HCT116 (cell line): ENCODE measurements at regions not wholly inside any gene's neighbourhood (a gene's known extent, or its start where the extent isn't known, plus 50 kb on each side); places are given as distances from the start of the nearest gene placed in this dataset.

Source experiments
- ATAC-seq: fragments of 200-7000 bp; cut with Tn5 transposase; 2 replicates; pipeline ENCODE4 v1.9.1; 2020; ENCODE audit warnings: mild to moderate bottlenecking, moderate library complexity
- BruUV-seq: library from RNA; stranded (reverse); fragments of 400-500 nt; replicated peaks from 2 replicates; lab custom pipeline; 2021; lab: Mats Ljungman, UMichigan
- CTCF ChIA-PET: fragments of 300-600 bp; sonication (Branson Sonifier 250); formaldehyde crosslinking; loops from one replicate; lab custom pipeline; 2021; ENCODE audit warnings: antibody characterized with exemption; lab: Charles Lee
- POLR2A ChIA-PET: fragments of 300-600, 350-600 bp; sonication (Branson Sonifier 250); formaldehyde crosslinking; loops from one replicate; lab custom pipeline; 2021; ENCODE audit warnings: antibody characterized with exemption; lab: Charles Lee
- RAD21 ChIA-PET, 2 experiments: fragments of 300-600 bp; sonication (Branson Sonifier 250); formaldehyde crosslinking; loops; one replicate each; lab custom pipeline; 2023; ENCODE audit warnings: low total read pairs in 2 of 2; ENCODE audit not compliant: uncharacterized antibody in 2 of 2, unreplicated experiment in 2 of 2, low non-redundant PET in 1 of 2; lab: Charles Lee
- DNase-seq: peaks from one replicate; pipeline ENCODE4 v3.0.0-alpha.2; 2010; ENCODE audit warnings: low read depth, low spot score
- H2AFZ ChIP-seq: fragments of 200-600 bp; shearing (Covaris generic), sonication (generic); 2 replicates; pipeline ENCODE4 v1.6.1; 2017; ENCODE audit warnings: low read depth, mixed run types, mixed read lengths, antibody characterized with exemption, low read length; ENCODE audit not compliant: poor library complexity, severe bottlenecking
- H3K27ac ChIP-seq: 2 replicates; pipeline ENCODE4 v1.5.1; 2012; ENCODE audit warnings: low read depth, low read length
- H3K27me3 ChIP-seq: fragments of 200-600 bp; sonication (generic); 2 replicates; pipeline ENCODE4 v1.6.1; 2016; ENCODE audit warnings: mixed run types, low read length, mixed read lengths; ENCODE audit not compliant: insufficient read depth
- H3K36me3 ChIP-seq, 2 experiments: fragments of 200-500 bp in 1 of 2; fragments of 200-600 bp in 1 of 2; sonication (Bioruptor generic) in 1 of 2; sonication (generic) in 1 of 2; 2 replicates each; pipeline versions ENCODE4 v1.5.1 to v1.6.1; 2014 to 2016; ENCODE audit warnings: low read length in 2 of 2, inconsistent platforms in 1 of 2, mixed read lengths in 1 of 2, mixed run types in 1 of 2; ENCODE audit not compliant: insufficient read depth in 2 of 2, control insufficient read depth in 1 of 2
- H3K4me1 ChIP-seq, 2 experiments: fragments of 200-600 bp in 1 of 2; sonication (generic) in 1 of 2; 2 replicates each; pipeline versions ENCODE4 v1.5.1 to v1.6.1; 2012 to 2017; ENCODE audit warnings: low read length in 2 of 2, inconsistent platforms in 1 of 2, mild to moderate bottlenecking in 1 of 2, mixed read lengths in 1 of 2, mixed run types in 1 of 2, moderate library complexity in 1 of 2; ENCODE audit not compliant: insufficient read depth in 2 of 2, control insufficient read depth in 1 of 2
- H3K4me2 ChIP-seq: fragments of 200-600 bp; sonication (generic); 2 replicates; pipeline ENCODE4 v1.6.1; 2017; ENCODE audit warnings: mixed run types, low read length, mixed read lengths
- H3K4me3 ChIP-seq, 2 experiments: fragments of 200-600 bp in 1 of 2; sonication (generic) in 1 of 2; replicated peaks in 1 of 2; 2 replicates each; pipeline ENCODE4 v1.5.1; 2011 to 2016; ENCODE audit warnings: low read length in 2 of 2, control low read depth in 1 of 2, low read depth in 1 of 2, mild to moderate bottlenecking in 1 of 2, mixed read lengths in 1 of 2, mixed run types in 1 of 2
- H3K79me2 ChIP-seq: fragments of 200-600 bp; sonication (generic); 2 replicates; pipeline ENCODE4 v1.6.1; 2017; ENCODE audit warnings: mild to moderate bottlenecking, mixed run types, low read length, moderate library complexity, mixed read lengths; ENCODE audit not compliant: insufficient read depth
- H3K9ac ChIP-seq: fragments of 200-600 bp; sonication (generic); 2 replicates; pipeline ENCODE4 v1.6.1; 2016; ENCODE audit warnings: low read length, mixed read lengths
- H3K9me2 ChIP-seq: fragments of 200-600 bp; sonication (generic), shearing (Covaris generic); 2 replicates; pipeline ENCODE4 v1.6.1; 2017; ENCODE audit warnings: mixed run types, mild to moderate bottlenecking, moderate library complexity; ENCODE audit not compliant: insufficient read depth
- H3K9me3 ChIP-seq, 2 experiments: fragments of 200-500 bp in 1 of 2; fragments of 200-600 bp in 1 of 2; sonication (Bioruptor generic) in 1 of 2; sonication (generic) in 1 of 2; 2 replicates each; pipeline ENCODE4 v1.6.1; 2014 to 2017; ENCODE audit warnings: low read length in 2 of 2, mixed read lengths in 2 of 2, inconsistent platforms in 1 of 2, low read depth in 1 of 2, mild to moderate bottlenecking in 1 of 2, mixed run types in 1 of 2, moderate library complexity in 1 of 2; ENCODE audit not compliant: control insufficient read depth in 1 of 2, insufficient read depth in 1 of 2
- H4K20me1 ChIP-seq: fragments of 200-600 bp; sonication (generic), shearing (Covaris generic); 2 replicates; pipeline ENCODE4 v1.6.1; 2017; ENCODE audit warnings: mixed run types, mild to moderate bottlenecking, moderate library complexity; ENCODE audit not compliant: insufficient read depth
- ATF3 ChIP-seq: IDR thresholded peaks from 2 replicates; pipeline ENCODE4 v1.6.1; 2012
- CBX3 ChIP-seq: IDR thresholded peaks from 2 replicates; pipeline ENCODE4 v1.6.1; 2012; ENCODE audit warnings: low read depth
- CEBPB ChIP-seq: IDR thresholded peaks from 2 replicates; pipeline ENCODE4 v1.6.1; 2012; ENCODE audit warnings: low read depth
- CTCF ChIP-seq, 3 experiments: fragments of 200-600 bp in 1 of 3; sonication (generic) in 1 of 3; IDR thresholded peaks in 2 of 3; conservative IDR thresholded peaks in 1 of 3; 2 replicates each; pipeline ENCODE4 v1.5.1; 2012 to 2017; ENCODE audit warnings: low read depth in 2 of 3, low read length in 2 of 3, antibody characterized with exemption in 1 of 3, borderline replicate concordance in 1 of 3, control low read depth in 1 of 3, mild to moderate bottlenecking in 1 of 3, mixed read lengths in 1 of 3, mixed run types in 1 of 3, moderate library complexity in 1 of 3; ENCODE audit not compliant: insufficient read depth in 1 of 3
- EGR1 ChIP-seq: IDR thresholded peaks from 2 replicates; pipeline ENCODE4 v1.6.1; 2012; ENCODE audit warnings: low read depth
- ELF1 ChIP-seq: IDR thresholded peaks from 2 replicates; pipeline ENCODE4 v1.6.1; 2012; ENCODE audit warnings: low read depth, borderline replicate concordance
- EZH2 ChIP-seq: fragments of 200-600 bp; sonication (generic); IDR thresholded peaks from 2 replicates; pipeline ENCODE4 v1.6.1; 2017; ENCODE audit warnings: antibody characterized with exemption, mixed run types
- EZH2phosphoT487 ChIP-seq: fragments of 200-600 bp; IDR thresholded peaks from 2 replicates; pipeline ENCODE4 v1.6.1; 2018; ENCODE audit warnings: antibody characterized with exemption, borderline replicate concordance
- FOSL1 ChIP-seq: IDR thresholded peaks from 2 replicates; pipeline ENCODE4 v1.6.1; 2012; ENCODE audit warnings: low read depth
- JUND ChIP-seq: IDR thresholded peaks from 2 replicates; pipeline ENCODE4 v1.6.1; 2012
- POLR2A ChIP-seq: IDR thresholded peaks from 2 replicates; pipeline ENCODE4 v1.7.0; 2011; ENCODE audit warnings: borderline replicate concordance; ENCODE audit not compliant: insufficient read depth, insufficient read length; ENCODE audit errors: extremely low read depth
- POLR2AphosphoS5 ChIP-seq: IDR thresholded peaks from 2 replicates; pipeline ENCODE4 v1.6.1; 2011; ENCODE audit warnings: mild to moderate bottlenecking, low read depth, low read length, moderate library complexity
- RAD21 ChIP-seq: IDR thresholded peaks from 2 replicates; pipeline ENCODE4 v1.6.1; 2012; ENCODE audit warnings: low read depth, mild to moderate bottlenecking
- REST ChIP-seq: IDR thresholded peaks from 2 replicates; pipeline ENCODE4 v1.6.1; 2012; ENCODE audit warnings: low read depth
- SIN3A ChIP-seq: IDR thresholded peaks from 2 replicates; pipeline ENCODE4 v1.6.1; 2012; ENCODE audit warnings: low read depth
- TCF7L2 ChIP-seq: IDR thresholded peaks from 2 replicates; pipeline ENCODE4 v1.7.0; 2011; ENCODE audit warnings: borderline replicate concordance, inconsistent platforms; ENCODE audit not compliant: insufficient read depth, insufficient read length; ENCODE audit errors: extremely low read depth
- YY1 ChIP-seq: IDR thresholded peaks from 2 replicates; pipeline ENCODE4 v1.6.1; 2011; ENCODE audit warnings: low read length, low read depth, moderate library complexity, mild to moderate bottlenecking; ENCODE audit not compliant: insufficient replicate concordance; ENCODE audit errors: extremely low read depth
- ZBTB33 ChIP-seq: IDR thresholded peaks from 2 replicates; pipeline ENCODE4 v1.6.1; 2011; ENCODE audit warnings: mild to moderate bottlenecking, low read length, moderate library complexity; ENCODE audit not compliant: insufficient replicate concordance; ENCODE audit errors: extremely low read depth
- ZFX ChIP-seq: fragments of 450-650 bp; IDR thresholded peaks from 2 replicates; pipeline ENCODE4 v1.6.1; 2017
- ZNF274 ChIP-seq: fragments of 200-500 bp; sonication (Bioruptor generic); IDR thresholded peaks from 2 replicates; pipeline ENCODE4 v1.6.1; 2014; ENCODE audit warnings: mild to moderate bottlenecking, low read depth, low read length, inconsistent platforms
- intact Hi-C: fragments of 100-400 bp; cut with micrococcal nuclease; formaldehyde crosslinking; loops from 2 replicates; pipeline ENCODE4 v1.10.0; 2022

DNA sequence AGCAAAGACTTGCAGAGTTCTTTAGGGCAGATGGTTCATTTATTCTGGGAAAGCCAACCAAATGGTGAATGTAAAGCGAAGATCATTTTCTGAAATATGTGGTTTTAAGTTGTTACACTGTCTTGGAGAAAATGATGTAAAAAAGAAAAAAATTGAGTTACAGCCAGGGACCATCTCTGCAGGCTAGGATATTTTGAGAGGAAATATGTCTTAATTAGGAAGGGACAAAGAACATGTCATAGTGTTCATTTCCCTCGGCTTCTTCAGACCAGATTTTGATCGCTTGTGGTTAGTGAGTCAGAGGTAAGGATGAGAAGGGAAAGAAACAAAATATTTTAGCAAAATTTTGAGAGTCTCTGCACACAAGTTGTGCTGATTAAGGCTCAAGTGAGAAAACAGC lies 59.0 kb upstream of the C1QTNF7 start:
- no peaks in the 10 kb centered on the region for H4K20me1 ChIP-seq
- H3K79me2 ChIP-seq = no peaks in the 10 kb centered on the region
- ChIA-PET CTCF (no interaction called here), RAD21 (no interaction called here), POLR2A (no interaction called here)
- DNase-seq = no peak
- no peaks in the 10 kb centered on the region for H3K4me1 ChIP-seq
- intact Hi-C loops = no loop called here
- no peaks in the 10 kb centered on the region for H3K36me3 ChIP-seq
- H3K9me2 ChIP-seq = no peaks in the 10 kb centered on the region
- no TSS peak for BruUV-seq
- no peak overlapping the region for H3K4me2 ChIP-seq
- no peak overlapping the region for H3K9ac ChIP-seq
- H2AFZ ChIP-seq = no peak overlapping the region
- no peak overlapping the region for H3K4me3 ChIP-seq
- H3K9me3 ChIP-seq = no peaks in the 10 kb centered on the region
- no peak for ATAC-seq
- H3K27ac ChIP-seq = no peak overlapping the region
- H3K27me3 ChIP-seq = 0 out of 2 replicates have a peak, but pooled peaks cover 3% of the 10 kb centered on the region
- TF ChIP-seq FOSL1 (no peak), ZBTB33 (no peak), SIN3A (no peak), CBX3 (no peak), JUND (no peak), EZH2phosphoT487 (no peak), ELF1 (no peak), CEBPB (no peak), POLR2AphosphoS5 (no peak), CTCF (IDR thresholded peaks at IDR 0.05 in 2 of 3, conservative IDR thresholded peaks at IDR 0.05 in 1 of 3; ENCODE audit: borderline replicate concordance in 1 of 3, insufficient read depth in 1 of 3, low read depth in 2 of 3, low read length in 2 of 3) (no peak), POLR2A (no peak), RAD21 (no peak), EZH2 (no peak), TCF7L2 (no peak), REST (no peak), ZNF274 (no peak), ATF3 (no peak), ZFX (no peak), YY1 (no peak), EGR1 (no peak)
